Fibroblast of the aortic adventitia (primary cell): ENCODE measurements at regions not wholly inside any gene's neighbourhood (a gene's known extent, or its start where the extent isn't known, plus 50 kb on each side); places are given as distances from the start of the nearest gene placed in this dataset.

Experiments
- DNase-seq: peaks from one replicate; pipeline ENCODE4 v3.0.0-alpha.2; 2010; ENCODE audit warnings: low read depth
- H3K4me3 ChIP-seq: 2 replicates; pipeline ENCODE4 v1.5.1; 2011; ENCODE audit warnings: low read depth, mild to moderate bottlenecking, control low read depth, low read length, moderate library complexity
- CTCF ChIP-seq: IDR thresholded peaks from 2 replicates; pipeline ENCODE4 v1.5.1; 2011; ENCODE audit warnings: mild to moderate bottlenecking, low read length, control low read depth, inconsistent platforms; ENCODE audit not compliant: insufficient read depth

DNA sequence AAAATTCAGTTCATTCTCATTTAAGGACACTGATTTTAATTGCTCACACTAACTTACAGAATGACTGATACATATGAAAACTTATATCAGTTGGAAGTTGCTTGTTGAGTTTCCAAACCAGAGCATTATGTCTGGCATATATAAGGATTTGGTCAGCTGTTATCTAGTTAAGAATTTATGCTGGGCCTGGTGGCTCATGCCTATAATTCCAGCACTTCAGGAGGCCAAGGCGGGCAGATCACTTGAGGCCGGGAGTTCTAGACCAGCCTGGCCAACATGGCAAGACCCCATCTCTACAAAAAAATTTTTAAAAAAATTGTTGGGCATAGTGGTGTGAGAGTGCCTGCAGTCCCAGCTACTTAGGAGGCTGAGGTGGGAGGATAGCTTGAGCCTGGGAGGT lies 73.1 kb downstream of the SPRY1 start:
- no peak for DNase-seq
- TF ChIP-seq CTCF, result no peak
- H3K4me3 ChIP-seq, result no peak overlapping the region

GRCh38 chr4:123470640-123471039 lies 74.0 kb downstream of the SPRY1 start:
- no peak for DNase-seq
- no peak overlapping the region for H3K4me3 ChIP-seq
- TF ChIP-seq CTCF, result no peak

DNA sequence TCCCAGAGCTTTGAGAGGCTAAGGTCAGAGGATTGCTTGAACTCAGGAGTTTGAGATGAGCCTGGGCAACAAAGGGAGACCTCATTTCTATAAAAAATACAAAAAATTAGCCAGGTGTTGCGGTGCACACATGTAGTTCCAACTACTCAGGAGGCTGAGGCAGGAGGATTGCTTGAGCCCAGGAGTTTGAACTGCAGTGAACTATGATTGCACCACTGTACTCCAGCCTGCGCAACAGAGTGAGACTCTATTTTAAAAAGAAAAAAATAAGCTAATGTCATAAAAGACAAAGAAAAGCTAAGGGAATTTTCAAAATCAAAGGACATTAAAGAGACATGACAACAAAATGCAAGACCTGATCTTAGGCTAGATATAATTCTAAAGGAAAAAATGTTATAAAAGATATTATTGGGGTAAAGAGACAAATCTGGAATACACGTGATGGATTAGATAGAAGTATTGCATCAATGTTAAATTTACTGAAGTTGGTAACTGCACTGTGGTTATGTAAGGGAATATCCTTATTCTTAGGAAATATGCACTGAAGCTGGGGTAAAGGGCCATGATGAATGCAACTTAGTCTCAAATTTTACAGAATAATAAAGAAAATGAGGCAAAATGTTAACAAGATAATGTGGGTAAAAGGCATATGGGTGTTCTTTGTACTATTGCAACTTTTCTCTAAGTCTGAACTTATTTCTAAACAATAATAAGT lies 75.2 kb downstream of the SPRY1 start:
- TF ChIP-seq CTCF, result no peak
- no peak for DNase-seq
- no peak overlapping the region for H3K4me3 ChIP-seq

DNA sequence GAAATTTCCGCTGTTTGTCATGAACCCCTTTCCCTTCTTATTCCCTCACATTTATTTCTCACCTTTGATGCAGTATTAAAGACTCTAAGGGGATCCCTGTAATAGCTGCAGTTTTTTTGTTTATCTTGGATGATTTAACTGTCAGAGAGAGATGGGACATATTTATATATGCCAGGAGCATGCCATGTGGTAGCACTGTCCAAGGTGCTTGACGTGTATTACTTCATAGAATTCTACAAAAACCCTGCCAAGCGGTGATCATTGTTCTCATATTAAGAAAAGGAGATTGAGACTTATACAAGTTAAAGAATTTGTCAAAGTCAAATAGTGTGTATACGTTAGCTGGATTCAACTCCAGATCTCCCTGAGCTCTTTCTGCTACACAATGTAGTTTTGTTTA lies 78.2 kb downstream of the SPRY1 start:
- DNase-seq, result no peak
- TF ChIP-seq CTCF, result no peak
- H3K4me3 ChIP-seq, result no peak overlapping the region

GRCh38 chr4:123476089-123476488 lies 79.5 kb downstream of the SPRY1 start:
- H3K4me3 ChIP-seq, result no peak overlapping the region
- no peak for DNase-seq
- TF ChIP-seq CTCF, result no peak

- peak; percentile 47 for DNase-seq
- no peak overlapping the region for H3K4me3 ChIP-seq
- TF ChIP-seq CTCF, result no peak
Observed at GRCh38 chr4:123477711-123478209, 81.2 kb downstream of the SPRY1 start.

DNA sequence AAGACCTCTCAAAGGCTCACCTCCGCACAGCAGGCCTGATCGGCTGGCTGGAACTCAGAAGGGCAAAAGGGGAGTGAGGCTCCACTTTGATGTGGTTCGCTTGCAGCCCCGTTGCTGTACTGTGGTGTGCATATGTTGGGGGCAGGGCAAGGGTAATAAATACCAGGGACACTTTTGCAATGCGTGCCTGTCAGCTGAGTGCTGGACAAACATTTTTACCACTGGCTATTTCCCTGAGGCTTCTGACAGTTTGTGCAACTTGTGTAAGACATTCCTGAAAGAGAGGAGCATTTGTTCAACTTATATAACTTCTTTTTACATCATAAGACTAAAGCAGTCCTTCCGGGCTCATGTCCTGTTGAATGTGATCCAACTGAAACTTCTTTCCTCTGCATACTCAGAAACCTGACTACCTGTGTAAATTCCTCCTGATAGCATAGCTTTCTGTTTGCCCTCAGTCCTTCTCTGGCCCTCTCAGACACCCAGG lies 82.3 kb downstream of the SPRY1 start:
- TF ChIP-seq CTCF, result no peak
- peak; percentile 6 for DNase-seq
- no peak overlapping the region for H3K4me3 ChIP-seq
